Urothelium cell line (cell line): ENCODE measurements at regions not wholly inside any gene's neighbourhood (a gene's known extent, or its start where the extent isn't known, plus 50 kb on each side); places are given as distances from the start of the nearest gene placed in this dataset.
"Not testable (repeated sequence)": the region's sequence is repeated elsewhere in the genome, so short reads cannot be mapped to it uniquely, and the experiment has no call there.

Source experiments
- DNase-seq: peaks from one replicate; pipeline ENCODE4 v3.0.0; 2011; ENCODE audit warnings: low spot score, mixed read lengths
- FAIRE-seq: peaks from 2 replicates; lab custom pipeline; 2011; peaks lifted over from hg19 to GRCh38; lab: Jason Lieb, UNC

DNA sequence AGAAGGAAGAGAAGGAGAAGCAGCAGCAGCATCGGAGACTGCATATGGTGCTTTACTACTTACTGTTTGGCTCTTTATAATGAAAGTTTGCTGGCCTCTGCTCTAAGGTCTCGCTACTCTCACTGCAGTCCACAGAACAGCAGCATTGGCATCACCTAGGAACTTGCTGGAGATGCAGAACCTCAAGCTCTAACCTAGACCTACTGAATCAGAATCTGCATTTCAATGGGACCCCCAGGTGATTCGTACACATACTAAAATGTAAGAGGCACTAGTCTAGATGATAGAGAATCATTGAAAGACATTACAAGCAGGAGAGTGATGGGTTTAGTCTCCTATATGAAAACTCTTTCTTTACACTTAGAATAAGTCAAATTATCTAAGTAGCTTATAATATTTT, 270.6 kb downstream of the KLF5 start:
- DNase-seq (no peak), FAIRE-seq (no peak)

DNA sequence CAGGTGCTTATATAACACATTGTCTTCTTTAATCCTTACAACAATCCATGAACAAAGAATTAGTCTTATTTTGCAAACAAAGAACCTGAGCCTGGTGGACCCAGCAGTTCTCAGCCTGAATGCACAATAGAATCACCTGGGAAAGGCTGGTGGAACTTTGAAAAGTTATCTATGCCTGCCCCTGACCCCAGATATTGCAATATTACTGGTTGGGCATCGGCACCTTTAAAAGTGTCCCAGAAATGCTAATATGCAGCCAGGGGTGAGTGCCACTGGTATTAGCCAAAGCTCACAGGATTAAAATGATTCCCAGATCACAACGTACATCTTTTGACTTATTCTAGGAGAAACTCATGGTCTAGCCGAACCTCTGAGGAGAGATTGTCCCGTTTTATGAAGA, 268.8 kb downstream of the KLF5 start:
- no peak for FAIRE-seq
- DNase-seq, result no peak

DNA sequence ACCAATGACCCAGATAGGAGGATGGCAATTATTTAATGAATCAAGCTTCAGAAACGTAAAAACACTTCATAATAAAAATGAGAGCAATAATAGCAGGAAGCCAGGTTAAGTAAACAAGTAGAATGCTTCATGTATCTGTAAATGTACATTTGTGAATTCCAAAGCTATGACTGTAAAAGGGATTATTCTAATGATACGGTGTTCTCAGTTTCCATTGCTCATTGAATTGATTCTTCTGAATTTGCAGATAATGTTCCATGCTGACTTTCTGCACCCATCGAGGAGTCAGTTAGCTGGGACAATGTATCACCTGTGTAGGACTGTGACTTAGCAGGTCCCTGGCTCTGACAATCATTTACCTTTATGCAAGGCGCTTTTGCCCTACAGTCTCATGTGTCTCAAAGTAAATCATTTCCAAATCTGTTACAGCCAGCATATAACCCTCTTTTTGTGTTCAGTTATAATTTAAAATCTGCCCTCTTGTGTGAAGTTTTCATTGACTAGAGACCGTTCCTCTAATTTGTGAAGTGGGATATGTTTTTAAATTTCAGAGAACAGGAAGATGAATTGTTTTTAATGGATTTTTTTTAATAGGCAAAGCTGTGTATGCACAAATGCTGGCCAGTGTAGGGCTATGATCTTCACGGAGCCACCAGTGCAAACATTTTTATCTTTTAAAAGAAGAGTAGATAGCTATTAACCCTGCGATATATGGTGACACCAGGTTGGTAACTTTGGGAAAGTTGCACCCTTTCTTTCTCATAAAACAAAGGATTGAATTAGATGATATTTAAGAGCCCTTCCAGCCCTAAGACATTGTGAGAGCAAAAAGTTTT, 267.1 kb downstream of the KLF5 start:
- DNase-seq, result no peak

GRCh38 chr13:73324842-73325722, 266.3 kb downstream of the KLF5 start:
- FAIRE-seq (no peak), DNase-seq (no peak)

More for the DNA sequence above, 267.1 kb downstream of the KLF5 start:
- FAIRE-seq, result no peak

GRCh38 chr13:73323615-73324014, 264.8 kb downstream of the KLF5 start:
- no peak for DNase-seq
- FAIRE-seq, result no peak

DNA sequence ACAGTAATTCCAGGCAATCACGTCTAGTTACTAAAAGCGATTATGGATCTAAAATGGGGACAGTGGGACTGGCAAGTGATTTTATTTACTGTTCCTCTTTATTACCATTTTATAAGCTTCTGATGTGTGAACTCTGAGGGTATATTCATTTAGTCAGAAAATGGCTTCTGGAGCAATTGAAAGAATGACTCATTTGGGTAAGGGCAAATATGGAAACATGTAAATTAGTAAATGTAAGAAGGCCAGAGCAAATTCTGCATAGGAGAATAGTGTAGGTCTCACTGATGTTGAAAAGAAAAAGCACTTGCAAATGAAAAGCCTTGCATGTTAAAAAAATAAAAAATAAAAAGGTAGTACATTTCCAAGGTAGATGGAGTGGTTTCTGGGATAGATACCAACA, 262.2 kb downstream of the KLF5 start:
- FAIRE-seq (no peak), DNase-seq (no peak)

DNA sequence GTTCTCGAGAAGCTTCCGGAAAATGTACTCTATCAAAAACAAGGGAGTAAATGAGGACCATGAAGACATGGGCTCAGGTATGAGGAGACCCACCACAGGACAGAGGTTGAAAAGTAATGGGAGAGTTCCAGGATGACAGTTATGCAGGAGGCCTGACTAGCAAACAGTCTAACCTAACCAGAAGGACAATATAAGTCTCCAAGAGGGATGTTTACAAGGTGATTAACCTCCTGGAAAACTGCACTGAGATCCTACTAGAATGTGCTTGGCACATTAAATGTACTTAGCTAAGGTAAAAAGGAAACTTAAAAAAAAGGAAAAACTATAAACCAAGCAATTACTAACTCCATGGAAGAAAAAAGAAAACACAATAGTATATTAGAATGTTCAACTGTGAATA, 258.3 kb downstream of the KLF5 start:
- FAIRE-seq (no peak), DNase-seq (no peak)

- FAIRE-seq (no peak), DNase-seq (no peak)
These were observed 251.6 kb downstream of the KLF5 start for GRCh38 chr13:73310366-73310765.

DNA sequence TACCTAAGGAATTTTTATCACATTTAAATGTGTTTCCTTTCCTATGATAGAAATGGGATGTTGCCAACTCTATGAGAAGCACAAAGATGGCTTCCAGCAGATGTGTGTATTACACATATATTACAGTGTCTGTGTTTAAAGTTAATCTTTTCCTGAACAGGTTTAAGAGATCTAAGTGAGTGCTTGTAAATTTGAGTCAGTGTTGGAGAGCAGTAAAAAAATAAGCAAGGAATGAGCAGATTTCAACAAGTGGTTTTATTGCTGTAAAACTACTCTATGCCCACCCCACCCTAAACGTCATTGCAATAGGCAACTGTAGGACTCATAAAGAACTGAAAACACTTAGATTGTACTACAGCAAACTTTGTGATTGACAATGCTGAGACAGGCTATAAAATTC, 248.7 kb downstream of the KLF5 start:
- DNase-seq (no peak), FAIRE-seq (no peak)

GRCh38 chr13:73306688-73307087, 247.9 kb downstream of the KLF5 start:
- no peak for FAIRE-seq
- no peak for DNase-seq

GRCh38 chr13:73304442-73304841, 245.6 kb downstream of the KLF5 start:
- no peak for FAIRE-seq
- no peak for DNase-seq

- DNase-seq, result peak; percentile 20
- FAIRE-seq, result no peak
These were observed 245.0 kb downstream of the KLF5 start for GRCh38 chr13:73303851-73304250.

DNA sequence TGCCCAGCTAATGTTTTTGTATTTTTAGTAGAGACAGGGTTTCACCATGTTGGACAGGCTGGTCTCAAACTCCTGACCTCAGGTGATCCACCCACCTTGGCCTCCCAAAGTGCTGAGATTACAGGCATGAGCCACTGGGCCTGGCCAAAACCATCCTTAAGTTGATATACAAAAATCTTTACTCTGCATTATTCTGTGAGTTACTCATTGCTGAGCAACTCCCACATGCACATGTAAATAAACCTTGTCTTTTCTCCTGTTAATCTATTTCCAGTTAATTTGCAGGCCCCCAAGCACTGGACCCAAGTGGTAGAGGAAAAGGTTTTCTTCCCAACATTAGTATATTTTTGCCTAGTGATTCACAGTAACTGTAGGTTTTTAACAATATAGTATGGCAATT, 242.8 kb downstream of the KLF5 start:
- not testable (repeated sequence) for FAIRE-seq, DNase-seq

GRCh38 chr13:73300718-73301425, 242.1 kb downstream of the KLF5 start:
- FAIRE-seq (no peak), DNase-seq (no peak)

DNA sequence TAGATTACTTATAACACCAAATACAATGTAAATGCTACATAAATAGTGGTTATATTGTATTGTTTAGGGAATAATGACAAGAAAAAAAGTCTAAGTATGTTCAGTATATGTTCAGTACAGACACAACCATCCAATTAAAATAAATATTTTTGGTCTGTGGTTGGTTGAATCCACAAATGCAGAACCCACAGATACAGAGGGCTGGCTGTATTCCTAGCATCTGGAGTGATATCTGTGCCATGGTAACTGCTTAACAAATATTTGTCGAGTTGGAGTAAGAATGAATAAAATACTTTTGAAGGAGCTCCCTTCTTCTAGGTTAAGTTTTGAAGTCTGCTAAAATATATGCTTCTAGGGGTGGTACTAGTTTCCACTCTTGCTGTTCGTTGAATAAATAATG, 241.0 kb downstream of the KLF5 start:
- DNase-seq (no peak), FAIRE-seq (no peak)

GRCh38 chr13:73293913-73294523, 235.2 kb downstream of the KLF5 start:
- FAIRE-seq, result no peak
- no peak for DNase-seq

GRCh38 chr13:73292127-73292526, 233.3 kb downstream of the KLF5 start:
- no peak for FAIRE-seq
- DNase-seq, result no peak

GRCh38 chr13:73290844-73291243, 232.0 kb downstream of the KLF5 start:
- FAIRE-seq (no peak), DNase-seq (no peak)

DNA sequence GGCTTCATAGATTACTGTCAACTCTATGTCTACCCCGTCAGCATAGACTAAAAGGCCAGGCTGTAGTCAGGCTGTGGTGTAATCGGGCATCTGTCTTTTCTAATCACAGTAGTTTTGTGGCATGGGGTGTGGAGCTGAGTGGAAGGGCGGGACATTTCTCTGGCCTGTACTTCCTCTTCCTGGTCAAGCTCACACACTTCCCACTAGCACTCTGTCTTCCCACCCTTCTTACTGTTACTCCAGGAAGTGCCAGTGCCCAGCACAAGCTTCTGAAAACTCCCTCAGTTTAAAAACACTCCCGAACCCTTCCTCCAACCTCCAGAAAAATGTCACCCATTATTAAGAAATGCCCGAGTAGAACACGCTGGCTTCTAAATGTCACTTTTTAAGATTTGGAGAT, 229.8 kb downstream of the KLF5 start:
- FAIRE-seq, result no peak
- DNase-seq, result no peak

GRCh38 chr13:73287831-73288230, 229.0 kb downstream of the KLF5 start:
- DNase-seq, result no peak
- FAIRE-seq, result no peak
